GM12878 (cell line): ENCODE measurements at regions not wholly inside any gene's neighbourhood (a gene's known extent, or its start where the extent isn't known, plus 50 kb on each side); places are given as distances from the start of the nearest gene placed in this dataset.

ENCODE experiments used
- ATAC-seq: fragments of 200-7000 bp; cut with Tn5 transposase; 3 replicates; pipeline ENCODE4 v1.9.1; 2020; ENCODE audit warnings: mild to moderate bottlenecking, moderate library complexity
- BruUV-seq: library from RNA; stranded (reverse); fragments of 400-500 nt; replicated peaks from 2 replicates; lab custom pipeline; 2021; lab: Mats Ljungman, UMichigan
- CTCF ChIA-PET: fragments of 300-600 bp; sonication (Branson Sonifier 250); formaldehyde crosslinking; extraction: SDS; loops from one replicate; lab custom pipeline; 2021; ENCODE audit warnings: inconsistent platforms; lab: Yijun Ruan, JAX
- POLR2A ChIA-PET: fragments of 350-600 bp; formaldehyde crosslinking; extraction: SDS; loops from one replicate; lab custom pipeline; 2021; ENCODE audit warnings: inconsistent platforms; lab: Charles Lee
- RAD21 ChIA-PET: fragments of 300-600 bp; sonication (Branson Sonifier 250); formaldehyde crosslinking; loops from one replicate; lab custom pipeline; 2023; ENCODE audit warnings: antibody characterized with exemption; ENCODE audit not compliant: unreplicated experiment; lab: Charles Lee
- SMC1A ChIA-PET: fragments of 300-600 bp; sonication (Branson Sonifier 250); formaldehyde crosslinking; loops from one replicate; lab custom pipeline; 2023; ENCODE audit not compliant: unreplicated experiment, uncharacterized antibody; lab: Charles Lee
- DNase-seq: peaks from one replicate; pipeline ENCODE4 v3.0.0-alpha.2; 2011; ENCODE audit warnings: low read depth, low spot score
- FAIRE-seq: peaks from 3 replicates; lab custom pipeline; 2011; peaks lifted over from hg19 to GRCh38; lab: Jason Lieb, UNC
- H2AFZ ChIP-seq: 2 replicates; pipeline ENCODE4 v1.6.0; 2011; ENCODE audit warnings: low read depth, low read length, control low read depth; ENCODE audit not compliant: control insufficient read depth
- H3K27ac ChIP-seq: 2 replicates; pipeline ENCODE4 v1.5.1; 2011; ENCODE audit warnings: control low read depth; ENCODE audit not compliant: control insufficient read depth, insufficient read depth
- H3K27me3 ChIP-seq, 2 experiments: replicated peaks in 1 of 2; 2 replicates each; pipeline versions ENCODE4 v1.6.0 to v1.6.1; 2011; ENCODE audit warnings: low read length in 1 of 2; ENCODE audit not compliant: control insufficient read depth in 2 of 2, insufficient read depth in 2 of 2
- H3K36me3 ChIP-seq, 2 experiments: 2 replicates each; pipeline ENCODE4 v1.5.1; 2011; ENCODE audit warnings: low read length in 1 of 2; ENCODE audit not compliant: control insufficient read depth in 2 of 2, insufficient read depth in 2 of 2
- H3K4me1 ChIP-seq: 2 replicates; pipeline ENCODE4 v1.6.1; 2011; ENCODE audit warnings: mild to moderate bottlenecking, low read length, moderate library complexity, mixed read lengths; ENCODE audit not compliant: control insufficient read depth, insufficient read depth
- H3K4me2 ChIP-seq: 2 replicates; pipeline ENCODE4 v1.6.0; 2011; ENCODE audit warnings: control low read depth; ENCODE audit not compliant: control insufficient read depth, insufficient read depth
- H3K4me3 ChIP-seq: fragments of 200-600 bp; sonication (generic); 2 replicates; pipeline ENCODE4 v1.5.1; 2016
- H3K79me2 ChIP-seq: 2 replicates; pipeline ENCODE4 v1.6.0; 2011; ENCODE audit warnings: low read length; ENCODE audit not compliant: control insufficient read depth, insufficient read depth
- H3K9ac ChIP-seq: 2 replicates; pipeline ENCODE4 v1.8.0; 2011; ENCODE audit warnings: low read length, control low read depth, mixed read lengths; ENCODE audit not compliant: control insufficient read depth, insufficient read depth
- H3K9me3 ChIP-seq: replicated peaks from 3 replicates; pipeline ENCODE4 v1.5.1; 2011; ENCODE audit warnings: mild to moderate bottlenecking, low read length; ENCODE audit not compliant: control insufficient read depth, insufficient read depth
- H4K20me1 ChIP-seq: 2 replicates; pipeline ENCODE4 v1.6.0; 2011; ENCODE audit not compliant: control insufficient read depth, insufficient read depth
- BCL11A ChIP-seq: IDR thresholded peaks from 2 replicates; pipeline ENCODE4 v1.6.1; 2011; ENCODE audit warnings: low read depth, low read length
- BMI1 ChIP-seq: fragments of 450-650 bp; IDR thresholded peaks from 2 replicates; pipeline ENCODE4 v1.6.1; 2016; ENCODE audit warnings: mild to moderate bottlenecking, moderate library complexity, borderline replicate concordance
- HDAC2 ChIP-seq: fragments of 200-600 bp; sonication (generic); IDR thresholded peaks from 2 replicates; pipeline ENCODE4 v1.6.1; 2017
- KDM1A ChIP-seq: fragments of 200-600 bp; sonication (generic); IDR thresholded peaks from 2 replicates; pipeline ENCODE4 v1.6.1; 2016; ENCODE audit warnings: borderline replicate concordance
- NR2F1 ChIP-seq: fragments of 450-650 bp; conservative IDR thresholded peaks from 2 replicates; pipeline ENCODE4 v1.6.1; 2017; ENCODE audit warnings: mild to moderate bottlenecking
- NRF1 ChIP-seq: conservative IDR thresholded peaks from 2 replicates; pipeline ENCODE4 v1.6.1; 2011; ENCODE audit warnings: mild to moderate bottlenecking, low read depth, low read length, improper control_type of control experiment
- SREBF2 ChIP-seq: IDR thresholded peaks from 2 replicates; pipeline ENCODE4 v1.6.1; 2012; ENCODE audit warnings: mild to moderate bottlenecking, low read length
- WRNIP1 ChIP-seq: IDR thresholded peaks from 2 replicates; pipeline ENCODE4 v1.6.1; 2011; ENCODE audit warnings: low read depth, low read length, improper control_type of control experiment, borderline replicate concordance
- ZNF207 ChIP-seq: fragments of 450-650 bp; IDR thresholded peaks from 2 replicates; pipeline ENCODE4 v1.6.1; 2014; ENCODE audit warnings: antibody characterized with exemption, mild to moderate bottlenecking, borderline replicate concordance
- ZNF217 ChIP-seq: fragments of 450-650 bp; IDR thresholded peaks from 2 replicates; pipeline ENCODE4 v1.6.1; 2017; ENCODE audit warnings: antibody characterized with exemption, mild to moderate bottlenecking
- WGBS: methylation state at CpG from one replicate; pipeline ENCODE4 v1.1.6; 2016; ENCODE audit warnings: low lambda C conversion rate; ENCODE audit not compliant: insufficient replicate concordance, insufficient coverage; ENCODE audit errors: missing lambda C conversion rate; 5-methylcytosine and 5-hydroxymethylcytosine counted together
- in situ Hi-C: fragments of 300-500 bp; cut with MboI; formaldehyde crosslinking; loops from 9 replicates; pipeline ENCODE4 v1.14.3; 2018; ENCODE audit warnings: mixed read lengths
- intact Hi-C: fragments of 100-400 bp; cut with micrococcal nuclease; formaldehyde crosslinking; loops from one replicate; pipeline ENCODE4 v1.14.2; 2022; ENCODE audit not compliant: unreplicated experiment
- TF ChIP-seq, protein P1 (sequence below): IDR thresholded peaks from 2 replicates; pipeline ENCODE4 v1.6.1; 2012; ENCODE audit warnings: mild to moderate bottlenecking, low read depth, low read length

DNA sequence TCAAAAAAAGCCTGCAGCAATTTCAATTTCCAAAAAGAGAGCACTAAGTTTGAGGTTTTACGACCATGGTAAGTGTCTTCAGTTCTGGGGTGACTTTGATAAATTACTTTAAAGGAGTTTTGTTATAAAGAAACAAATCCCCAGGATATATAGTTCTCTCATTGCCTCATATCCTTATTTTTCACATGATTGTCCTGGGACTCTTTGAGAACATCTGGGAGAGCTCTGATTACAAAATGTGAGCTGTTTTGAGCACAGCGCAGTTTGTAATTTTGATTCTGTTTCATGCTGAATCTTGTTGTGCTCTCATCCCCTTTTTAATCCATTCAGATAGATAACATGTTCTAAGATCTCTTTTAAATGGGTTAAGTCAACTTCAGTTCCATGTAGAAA is 67.7 kb upstream of the DCN start:
- TF ChIP-seq KDM1A: no peak
- no peak for TF ChIP-seq NR2F1
- TF ChIP-seq BCL11A: no peak
- no peak for TF ChIP-seq SREBF2
- TF ChIP-seq, protein P1, sequence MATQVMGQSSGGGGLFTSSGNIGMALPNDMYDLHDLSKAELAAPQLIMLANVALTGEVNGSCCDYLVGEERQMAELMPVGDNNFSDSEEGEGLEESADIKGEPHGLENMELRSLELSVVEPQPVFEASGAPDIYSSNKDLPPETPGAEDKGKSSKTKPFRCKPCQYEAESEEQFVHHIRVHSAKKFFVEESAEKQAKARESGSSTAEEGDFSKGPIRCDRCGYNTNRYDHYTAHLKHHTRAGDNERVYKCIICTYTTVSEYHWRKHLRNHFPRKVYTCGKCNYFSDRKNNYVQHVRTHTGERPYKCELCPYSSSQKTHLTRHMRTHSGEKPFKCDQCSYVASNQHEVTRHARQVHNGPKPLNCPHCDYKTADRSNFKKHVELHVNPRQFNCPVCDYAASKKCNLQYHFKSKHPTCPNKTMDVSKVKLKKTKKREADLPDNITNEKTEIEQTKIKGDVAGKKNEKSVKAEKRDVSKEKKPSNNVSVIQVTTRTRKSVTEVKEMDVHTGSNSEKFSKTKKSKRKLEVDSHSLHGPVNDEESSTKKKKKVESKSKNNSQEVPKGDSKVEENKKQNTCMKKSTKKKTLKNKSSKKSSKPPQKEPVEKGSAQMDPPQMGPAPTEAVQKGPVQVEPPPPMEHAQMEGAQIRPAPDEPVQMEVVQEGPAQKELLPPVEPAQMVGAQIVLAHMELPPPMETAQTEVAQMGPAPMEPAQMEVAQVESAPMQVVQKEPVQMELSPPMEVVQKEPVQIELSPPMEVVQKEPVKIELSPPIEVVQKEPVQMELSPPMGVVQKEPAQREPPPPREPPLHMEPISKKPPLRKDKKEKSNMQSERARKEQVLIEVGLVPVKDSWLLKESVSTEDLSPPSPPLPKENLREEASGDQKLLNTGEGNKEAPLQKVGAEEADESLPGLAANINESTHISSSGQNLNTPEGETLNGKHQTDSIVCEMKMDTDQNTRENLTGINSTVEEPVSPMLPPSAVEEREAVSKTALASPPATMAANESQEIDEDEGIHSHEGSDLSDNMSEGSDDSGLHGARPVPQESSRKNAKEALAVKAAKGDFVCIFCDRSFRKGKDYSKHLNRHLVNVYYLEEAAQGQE: no peak
- TF ChIP-seq WRNIP1: no peak
- no peak for TF ChIP-seq NRF1
- no peak for TF ChIP-seq ZNF217
- TF ChIP-seq HDAC2: no peak
- no peak for TF ChIP-seq BMI1
- TF ChIP-seq ZNF207: no peak
- no peak overlapping the region for H3K9ac ChIP-seq
- H3K4me3 ChIP-seq: no peak overlapping the region
- no peak overlapping the region for H3K27ac ChIP-seq
- H3K4me1 ChIP-seq: no peaks in the 10 kb centered on the region
- H2AFZ ChIP-seq: no peak overlapping the region
- FAIRE-seq (no peak), DNase-seq (no peak), ATAC-seq (no peak)
- in situ Hi-C loops: no loop called here
- no peaks in the 10 kb centered on the region for H3K27me3 ChIP-seq
- H3K9me3 ChIP-seq: no peaks in the 10 kb centered on the region
- POLR2A ChIA-PET: no interaction called here
- intact Hi-C loops: no loop called here
- CTCF ChIA-PET: no interaction called here
- RAD21 ChIA-PET: no interaction called here
- H3K79me2 ChIP-seq: no peaks in the 10 kb centered on the region
- SMC1A ChIA-PET: no interaction called here
- H4K20me1 ChIP-seq: no peaks in the 10 kb centered on the region
- H3K4me2 ChIP-seq: no peak overlapping the region
- H3K36me3 ChIP-seq: no peaks in the 10 kb centered on the region
- BruUV-seq: no TSS peak
- 41% methylated on average over 2 of the region's 2 CpGs for whole genome bisulfite sequencing
